ENCODE measurements at regions not wholly inside any gene's neighbourhood (a gene's known extent, or its start where the extent isn't known, plus 50 kb on each side); places are given as distances from the start of the nearest gene placed in this dataset.

DNA sequence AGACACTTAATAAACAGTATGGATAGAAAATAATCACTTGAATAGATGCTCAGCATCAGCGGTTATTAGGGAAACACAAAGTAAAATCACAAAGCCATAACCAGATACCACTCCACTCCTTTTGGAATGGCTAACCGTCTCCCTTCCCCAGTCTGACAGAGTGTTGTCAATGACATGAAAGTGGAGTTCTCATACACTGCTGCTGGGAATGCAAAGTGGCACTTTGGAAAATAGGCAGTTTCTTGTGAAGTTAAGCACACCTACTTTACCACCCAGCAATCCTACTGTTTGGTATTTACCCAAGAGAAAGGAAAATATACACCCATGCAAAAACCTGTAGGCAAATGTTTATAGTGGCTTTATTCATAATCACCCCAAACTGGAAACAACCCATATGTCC is 81.0 kb upstream of the KLHL25 start:
- Histone ChIP-seq H3K9ac (ENCODE audit: low read length) (no peak overlapping the region), H3K4me2 (ENCODE audit: low read length) (no peak overlapping the region), H3K27ac (ENCODE audit: low read depth, low read length) (no peak overlapping the region), H3K4me1 (ENCODE audit: insufficient read depth, low read length) (no peaks in the 10 kb centered on the region), H2AFZ (ENCODE audit: low read depth, low read length) (no peak overlapping the region), H3K27me3 (ENCODE audit: insufficient read depth, low read length) (peaks cover 3% of the 10 kb centered on the region), H3K36me3 (ENCODE audit: insufficient read depth, low read length) (no peaks in the 10 kb centered on the region), H4K20me1 (ENCODE audit: insufficient read depth, low read length) (no peaks in the 10 kb centered on the region), H3K4me3 (ENCODE audit: insufficient read depth, low read depth, low read length) (no peak overlapping the region), H3K9me3 (ENCODE audit: insufficient read depth, low read depth, low read length) (no peaks in the 10 kb centered on the region), H3K79me2 (ENCODE audit: insufficient read depth, low read length) (no peaks in the 10 kb centered on the region)
- Mint-ChIP-seq H3K27ac (ENCODE audit: unreplicated experiment) (no peak overlapping the region), H3K4me3 (ENCODE audit: unreplicated experiment) (no peak overlapping the region), H3K27me3 (ENCODE audit: low read depth, unreplicated experiment) (peaks cover 8% of the 10 kb centered on the region), H3K36me3 (ENCODE audit: low read depth, unreplicated experiment) (no peaks in the 10 kb centered on the region), H3K4me1 (ENCODE audit: low read depth, unreplicated experiment) (peaks cover 18% of the 10 kb centered on the region), H3K9me3 (ENCODE audit: unreplicated experiment) (peaks cover 2% of the 10 kb centered on the region)
- DNase-seq (ENCODE audit: low read depth) (no peak), FAIRE-seq (no peak)
- no peak for TF ChIP-seq EZH2 (IDR thresholded peaks at IDR 0.05; ENCODE audit: insufficient read depth, low read length)
- no peak for TF ChIP-seq CTCF (IDR thresholded peaks at IDR 0.05; ENCODE audit: insufficient read depth, low read depth, low read length)

DNA sequence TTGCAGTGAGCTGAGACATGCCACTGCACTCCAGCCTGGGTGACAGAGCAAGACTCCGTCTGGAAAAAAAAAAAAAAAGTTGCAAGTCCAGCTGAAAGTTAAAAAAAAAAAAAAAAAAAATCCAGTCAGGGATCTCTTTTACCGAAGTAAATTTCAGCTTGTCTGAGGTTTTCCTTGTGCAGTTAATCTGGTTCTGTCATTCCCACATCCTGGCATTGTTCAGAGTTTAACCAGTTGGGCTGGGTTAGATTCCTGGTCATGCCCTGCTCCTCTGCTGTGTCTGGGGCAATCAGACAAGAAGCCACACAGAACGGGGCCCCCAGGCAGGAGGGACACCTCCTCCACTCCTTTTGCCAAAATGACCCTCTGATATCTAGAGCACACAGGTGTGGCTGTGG is 84.1 kb upstream of the KLHL25 start:
- peak overlapping the region; percentile 25 for H3K4me2 ChIP-seq (ENCODE audit: low read length)
- Mint-ChIP-seq H3K4me3 (ENCODE audit: unreplicated experiment) (no peak overlapping the region), H3K9me3 (ENCODE audit: unreplicated experiment) (peaks cover 9% of the 10 kb centered on the region), H3K36me3 (ENCODE audit: low read depth, unreplicated experiment) (no peaks in the 10 kb centered on the region), H3K27ac (ENCODE audit: unreplicated experiment) (no peak overlapping the region), H3K27me3 (ENCODE audit: low read depth, unreplicated experiment) (peaks cover 7% of the 10 kb centered on the region), H3K4me1 (ENCODE audit: low read depth, unreplicated experiment) (peaks cover 13% of the 10 kb centered on the region)
- peaks cover 3% of the 10 kb centered on the region for H3K27me3 ChIP-seq (ENCODE audit: insufficient read depth, low read length)
- no peaks in the 10 kb centered on the region for H4K20me1 ChIP-seq (ENCODE audit: insufficient read depth, low read length)
- no peaks in the 10 kb centered on the region for H3K79me2 ChIP-seq (ENCODE audit: insufficient read depth, low read length)
- H3K9me3 ChIP-seq (ENCODE audit: insufficient read depth, low read depth, low read length): no peaks in the 10 kb centered on the region
- no peak overlapping the region for H3K27ac ChIP-seq (ENCODE audit: low read depth, low read length)
- no peak overlapping the region for H3K4me3 ChIP-seq (ENCODE audit: insufficient read depth, low read depth, low read length)
- TF ChIP-seq CTCF (IDR thresholded peaks at IDR 0.05; ENCODE audit: insufficient read depth, low read depth, low read length) (no peak), EZH2 (IDR thresholded peaks at IDR 0.05; ENCODE audit: insufficient read depth, low read length) (no peak)
- FAIRE-seq: no peak
- H3K36me3 ChIP-seq (ENCODE audit: insufficient read depth, low read length): no peaks in the 10 kb centered on the region
- no peak overlapping the region for H3K9ac ChIP-seq (ENCODE audit: low read length)
- no peak for DNase-seq (ENCODE audit: low read depth)
- no peaks in the 10 kb centered on the region for H3K4me1 ChIP-seq (ENCODE audit: insufficient read depth, low read length)
- no peak overlapping the region for H2AFZ ChIP-seq (ENCODE audit: low read depth, low read length)

- no peak overlapping the region for H3K4me3 ChIP-seq (ENCODE audit: insufficient read depth, low read depth, low read length)
- Mint-ChIP-seq H3K27me3 (ENCODE audit: low read depth, unreplicated experiment) (peaks cover 7% of the 10 kb centered on the region), H3K36me3 (ENCODE audit: low read depth, unreplicated experiment) (no peaks in the 10 kb centered on the region), H3K9me3 (ENCODE audit: unreplicated experiment) (peaks cover 9% of the 10 kb centered on the region), H3K27ac (ENCODE audit: unreplicated experiment) (peak overlapping the region; percentile 43), H3K4me1 (ENCODE audit: low read depth, unreplicated experiment) (peaks cover 13% of the 10 kb centered on the region), H3K4me3 (ENCODE audit: unreplicated experiment) (no peak overlapping the region)
- H3K9ac ChIP-seq (ENCODE audit: low read length): no peak overlapping the region
- DNase-seq (ENCODE audit: low read depth) (no peak), FAIRE-seq (no peak)
- TF ChIP-seq CTCF (IDR thresholded peaks at IDR 0.05; ENCODE audit: insufficient read depth, low read depth, low read length) (no peak), EZH2 (IDR thresholded peaks at IDR 0.05; ENCODE audit: insufficient read depth, low read length) (no peak)
- peaks cover 4% of the 10 kb centered on the region for H3K27me3 ChIP-seq (ENCODE audit: insufficient read depth, low read length)
- H3K9me3 ChIP-seq (ENCODE audit: insufficient read depth, low read depth, low read length): no peaks in the 10 kb centered on the region
- no peaks in the 10 kb centered on the region for H3K4me1 ChIP-seq (ENCODE audit: insufficient read depth, low read length)
- H3K4me2 ChIP-seq (ENCODE audit: low read length): peak overlapping the region; percentile 25
- H2AFZ ChIP-seq (ENCODE audit: low read depth, low read length): no peak overlapping the region
- H3K36me3 ChIP-seq (ENCODE audit: insufficient read depth, low read length): no peaks in the 10 kb centered on the region
- no peak overlapping the region for H3K27ac ChIP-seq (ENCODE audit: low read depth, low read length)
- no peaks in the 10 kb centered on the region for H3K79me2 ChIP-seq (ENCODE audit: insufficient read depth, low read length)
- H4K20me1 ChIP-seq (ENCODE audit: insufficient read depth, low read length): no peaks in the 10 kb centered on the region
Measured at GRCh38 chr15:85879334-85880163, 84.8 kb upstream of the KLHL25 start.

Measured in astrocyte (in vitro differentiated cells and primary cell).